Gastroesophageal sphincter (tissue), 3 donors: ENCODE measurements at regions not wholly inside any gene's neighbourhood (a gene's known extent, or its start where the extent isn't known, plus 50 kb on each side); places are given as distances from the start of the nearest gene placed in this dataset.

ENCODE experiments used
- POLR2A ChIP-seq, 2 donors: fragments of 450-650 bp; IDR thresholded peaks; one replicate each; pipeline ENCODE4 v1.6.1; 2017; ENCODE audit warnings: antibody characterized with exemption in 2 of 2, mild to moderate bottlenecking in 2 of 2, moderate library complexity in 1 of 2
- TF ChIP-seq, protein P1 (sequence below), 4 experiments: fragments of 200-600 bp in 2 of 4; fragments of 450-650 bp in 2 of 4; sonication (generic) in 1 of 4; IDR thresholded peaks; one replicate each; pipeline ENCODE4 v1.5.1; 2017 to 2019; ENCODE audit warnings: antibody characterized with exemption in 4 of 4, mild to moderate bottlenecking in 2 of 4, moderate library complexity in 2 of 4

- TF ChIP-seq POLR2A (IDR thresholded peaks at IDR 0.05): no peak
- TF ChIP-seq, protein P1, sequence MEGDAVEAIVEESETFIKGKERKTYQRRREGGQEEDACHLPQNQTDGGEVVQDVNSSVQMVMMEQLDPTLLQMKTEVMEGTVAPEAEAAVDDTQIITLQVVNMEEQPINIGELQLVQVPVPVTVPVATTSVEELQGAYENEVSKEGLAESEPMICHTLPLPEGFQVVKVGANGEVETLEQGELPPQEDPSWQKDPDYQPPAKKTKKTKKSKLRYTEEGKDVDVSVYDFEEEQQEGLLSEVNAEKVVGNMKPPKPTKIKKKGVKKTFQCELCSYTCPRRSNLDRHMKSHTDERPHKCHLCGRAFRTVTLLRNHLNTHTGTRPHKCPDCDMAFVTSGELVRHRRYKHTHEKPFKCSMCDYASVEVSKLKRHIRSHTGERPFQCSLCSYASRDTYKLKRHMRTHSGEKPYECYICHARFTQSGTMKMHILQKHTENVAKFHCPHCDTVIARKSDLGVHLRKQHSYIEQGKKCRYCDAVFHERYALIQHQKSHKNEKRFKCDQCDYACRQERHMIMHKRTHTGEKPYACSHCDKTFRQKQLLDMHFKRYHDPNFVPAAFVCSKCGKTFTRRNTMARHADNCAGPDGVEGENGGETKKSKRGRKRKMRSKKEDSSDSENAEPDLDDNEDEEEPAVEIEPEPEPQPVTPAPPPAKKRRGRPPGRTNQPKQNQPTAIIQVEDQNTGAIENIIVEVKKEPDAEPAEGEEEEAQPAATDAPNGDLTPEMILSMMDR (IDR thresholded peaks at IDR 0.05): no peak
Measured at GRCh38 chr5:3361811-3362605, 233.6 kb upstream of the IRX1 start.
